Umbilical cord (tissue), 1 donor: ENCODE measurements at regions not wholly inside any gene's neighbourhood (a gene's known extent, or its start where the extent isn't known, plus 50 kb on each side); places are given as distances from the start of the nearest gene placed in this dataset.
"Not testable (repeated sequence)": the region's sequence is repeated elsewhere in the genome, so short reads cannot be mapped to it uniquely, and the experiment has no call there.

ENCODE experiments used
- DNase-seq: peaks from one replicate; pipeline ENCODE4 v3.0.0-alpha.2; 2015; ENCODE audit warnings: low spot score

DNA sequence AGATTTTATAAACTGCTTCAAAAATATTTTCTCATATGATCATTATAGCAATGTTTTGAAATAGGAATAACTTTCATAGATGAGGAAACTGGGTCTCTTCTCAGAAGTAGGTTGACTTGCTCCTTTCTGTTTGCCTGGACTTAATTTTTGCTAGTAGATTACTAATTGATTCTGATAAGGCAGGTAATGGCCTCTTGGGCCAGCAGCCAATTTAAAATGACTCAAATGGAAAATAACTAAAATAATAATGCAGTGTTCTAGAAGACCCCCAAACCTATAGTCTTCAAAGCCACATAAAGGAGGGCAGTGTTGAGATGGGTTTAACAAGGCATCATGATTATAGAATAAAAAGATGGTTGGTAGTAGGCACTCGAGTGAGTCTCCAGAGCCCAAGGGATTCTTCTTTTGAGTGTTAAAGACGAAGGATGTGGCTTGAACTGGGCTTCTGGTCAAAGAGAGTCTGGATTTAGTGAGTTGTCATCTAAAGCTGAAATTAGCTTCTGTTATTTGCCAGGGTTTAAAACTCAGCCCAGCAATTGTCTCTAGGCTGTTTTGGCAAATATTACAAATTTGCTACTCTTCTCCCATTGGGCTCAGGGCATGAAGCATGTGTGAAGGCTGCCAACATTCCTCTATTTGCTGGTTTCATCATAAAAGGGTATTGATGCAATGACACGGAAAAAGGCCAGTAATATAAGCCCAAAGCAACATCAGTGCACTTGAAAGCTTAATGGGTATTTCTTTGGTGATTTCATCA lies 297.1 kb upstream of the MEIS2 start:
- no peak for DNase-seq

GRCh38 chr15:37416103-37416502 lies 315.8 kb upstream of the MEIS2 start:
- DNase-seq, result no peak

GRCh38 chr15:37425541-37425940 lies 325.2 kb upstream of the MEIS2 start:
- DNase-seq, result no peak

GRCh38 chr15:37427393-37427792 lies 327.0 kb upstream of the MEIS2 start:
- not testable (repeated sequence) for DNase-seq

GRCh38 chr15:37446921-37447320 lies 346.6 kb upstream of the MEIS2 start:
- no peak for DNase-seq

GRCh38 chr15:37452498-37452897 lies 352.1 kb upstream of the MEIS2 start:
- DNase-seq, result no peak

- DNase-seq, result no peak
Measured at GRCh38 chr15:37480482-37480881, 380.1 kb upstream of the MEIS2 start.

- no peak for DNase-seq
Measured at GRCh38 chr15:37481126-37481525, 380.8 kb upstream of the MEIS2 start.

GRCh38 chr15:37483779-37484178 lies 383.4 kb upstream of the MEIS2 start:
- DNase-seq, result no peak

DNA sequence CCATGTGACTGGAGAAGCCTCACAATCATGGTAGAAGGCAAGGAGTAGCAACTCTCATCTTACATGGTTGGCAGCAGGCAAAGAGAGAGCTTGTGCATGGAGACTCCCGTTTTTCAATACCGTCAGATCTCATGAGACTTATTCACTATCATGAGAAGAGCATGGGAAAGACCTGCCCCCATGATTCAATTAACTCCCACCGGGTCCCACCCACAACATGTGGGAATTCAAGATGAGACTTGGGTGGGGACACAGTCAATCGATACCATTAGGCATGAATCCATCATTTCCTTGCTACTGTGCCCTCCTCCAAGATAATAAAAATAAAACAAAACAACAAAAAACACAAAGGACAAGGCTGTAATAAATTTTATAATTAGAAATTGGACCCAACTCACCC lies 384.7 kb upstream of the MEIS2 start:
- no peak for DNase-seq

GRCh38 chr15:37490707-37491106 lies 390.4 kb upstream of the MEIS2 start:
- no peak for DNase-seq

DNA sequence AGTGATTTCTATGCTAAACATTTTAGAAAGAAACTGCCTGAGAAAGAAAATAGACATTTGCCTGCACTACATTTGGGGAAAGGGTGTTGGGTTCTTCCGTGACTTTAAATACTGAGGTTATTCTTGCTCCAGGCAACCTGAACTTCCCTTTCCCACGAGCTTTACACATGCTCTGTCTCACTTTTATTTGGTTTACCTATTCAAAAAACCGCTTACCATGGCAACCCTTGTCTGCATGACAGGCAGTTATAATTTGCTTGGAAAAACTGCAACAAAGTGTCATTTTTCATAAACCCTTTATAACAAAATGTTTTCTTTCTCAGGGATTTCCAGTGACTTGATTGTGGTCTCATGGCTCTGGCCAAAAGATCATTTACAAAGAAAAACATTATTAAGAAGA lies 416.3 kb upstream of the MEIS2 start:
- no peak for DNase-seq

- no peak for DNase-seq
Measured at GRCh38 chr15:37517191-37517895, 417.0 kb upstream of the MEIS2 start.

- DNase-seq, result no peak
Measured at GRCh38 chr15:37518436-37518835, 416.0 kb upstream of the TMCO5A start.

- DNase-seq, result no peak
Measured at GRCh38 chr15:37520026-37520425, 414.4 kb upstream of the TMCO5A start.

GRCh38 chr15:37520882-37521281 lies 413.6 kb upstream of the TMCO5A start:
- no peak for DNase-seq

- DNase-seq, result no peak
Measured at GRCh38 chr15:37524601-37525000, 409.8 kb upstream of the TMCO5A start.

DNA sequence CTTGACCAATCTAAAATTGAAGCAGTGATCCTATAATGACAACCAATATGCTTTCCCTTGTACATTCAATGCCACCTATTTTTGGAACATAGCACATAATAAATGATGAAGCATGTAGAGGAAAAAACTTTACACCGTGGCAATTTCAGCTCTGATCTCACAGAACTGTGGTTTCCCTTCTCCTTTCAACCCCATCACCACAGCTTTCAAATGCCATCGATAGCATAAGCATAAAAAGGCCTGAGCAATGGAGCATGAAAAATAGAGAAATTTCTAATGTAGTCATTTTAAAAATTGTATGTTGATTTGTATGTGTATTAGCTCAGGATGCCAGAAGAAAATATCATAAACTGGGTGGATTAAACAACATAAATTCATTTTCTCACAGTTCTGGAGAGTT lies 406.0 kb upstream of the TMCO5A start:
- DNase-seq, result no peak

DNA sequence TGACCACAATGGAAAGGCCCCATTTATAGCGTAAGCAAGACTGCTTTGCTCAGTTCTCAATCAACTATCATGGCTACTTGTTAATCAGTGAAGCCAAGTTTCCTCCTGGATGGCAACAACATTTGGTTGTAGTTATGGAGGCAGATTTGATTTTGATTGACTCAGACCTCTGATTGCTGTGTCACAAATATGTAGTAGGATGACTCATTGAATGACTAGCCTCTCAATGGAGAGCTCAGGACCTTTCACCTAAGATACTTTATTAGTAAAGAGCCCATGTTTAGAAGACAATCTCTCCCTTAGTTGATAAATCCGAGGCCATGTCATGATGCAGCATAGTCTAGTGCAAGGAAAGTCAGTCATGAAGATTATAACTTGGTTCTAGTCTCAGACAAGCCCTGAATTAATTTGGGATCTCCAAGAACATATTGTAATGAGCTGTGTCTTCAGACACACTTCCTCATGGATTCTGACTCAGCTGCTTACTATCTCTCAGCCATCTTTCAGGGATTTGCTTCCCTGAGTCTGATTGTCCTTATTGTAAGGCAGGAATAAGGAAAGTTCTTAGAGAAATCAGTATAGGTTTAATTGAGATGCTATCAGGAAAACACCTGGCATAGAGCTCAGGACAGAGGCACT lies 397.4 kb upstream of the TMCO5A start:
- no peak for DNase-seq

DNA sequence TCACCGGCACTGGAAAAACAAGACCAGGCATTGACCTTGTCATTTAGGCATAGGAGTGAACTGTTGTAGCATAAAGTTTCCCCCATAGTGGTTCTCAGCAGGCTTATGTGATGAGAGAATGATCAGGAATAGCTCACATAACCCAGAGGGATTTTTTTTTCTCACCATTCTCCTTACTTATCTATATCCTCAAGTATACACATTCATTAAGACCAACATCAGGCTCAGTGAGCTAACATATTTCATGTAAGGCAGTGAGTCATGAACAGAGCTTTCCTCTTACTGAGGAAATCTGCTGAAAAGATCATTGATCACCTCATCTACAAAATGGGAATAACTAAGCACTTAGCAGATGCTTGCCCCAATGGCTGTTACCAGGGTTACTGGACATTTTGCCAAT lies 396.6 kb upstream of the TMCO5A start:
- DNase-seq, result no peak

- DNase-seq, result no peak
Measured at GRCh38 chr15:37548116-37548515, 386.3 kb upstream of the TMCO5A start.

GRCh38 chr15:37550360-37551024 lies 383.9 kb upstream of the TMCO5A start:
- DNase-seq, result no peak
